GM18520 (cell line): ENCODE measurements at regions not wholly inside any gene's neighbourhood (a gene's known extent, or its start where the extent isn't known, plus 50 kb on each side); places are given as distances from the start of the nearest gene placed in this dataset.

Experiments
- ATAC-seq: cut with Tn5 transposase; IDR thresholded peaks from one replicate; pipeline ENCODE4 v1.9.1; 2021; ENCODE audit not compliant: unreplicated experiment

GRCh38 chr10:90396721-90397120 is 461.1 kb downstream of the HTR7 start:
- ATAC-seq: no peak

GRCh38 chr10:90398566-90398965 is 459.3 kb downstream of the HTR7 start:
- ATAC-seq: no peak

- ATAC-seq: no peak
These were observed 458.1 kb downstream of the HTR7 start for GRCh38 chr10:90399782-90400181.

- ATAC-seq: no peak
These were observed 454.4 kb downstream of the HTR7 start for GRCh38 chr10:90403211-90404000.

GRCh38 chr10:90407131-90407530 is 450.7 kb downstream of the HTR7 start:
- no peak for ATAC-seq

GRCh38 chr10:90407851-90408250 is 450.0 kb downstream of the HTR7 start:
- ATAC-seq: no peak

GRCh38 chr10:90412582-90412981 is 445.3 kb downstream of the HTR7 start:
- no peak for ATAC-seq

GRCh38 chr10:90413196-90413595 is 444.6 kb downstream of the HTR7 start:
- no peak for ATAC-seq

- ATAC-seq: no peak
These were observed 442.9 kb downstream of the HTR7 start for GRCh38 chr10:90414926-90415325.

GRCh38 chr10:90417029-90417428 is 440.8 kb downstream of the HTR7 start:
- ATAC-seq: no peak

DNA sequence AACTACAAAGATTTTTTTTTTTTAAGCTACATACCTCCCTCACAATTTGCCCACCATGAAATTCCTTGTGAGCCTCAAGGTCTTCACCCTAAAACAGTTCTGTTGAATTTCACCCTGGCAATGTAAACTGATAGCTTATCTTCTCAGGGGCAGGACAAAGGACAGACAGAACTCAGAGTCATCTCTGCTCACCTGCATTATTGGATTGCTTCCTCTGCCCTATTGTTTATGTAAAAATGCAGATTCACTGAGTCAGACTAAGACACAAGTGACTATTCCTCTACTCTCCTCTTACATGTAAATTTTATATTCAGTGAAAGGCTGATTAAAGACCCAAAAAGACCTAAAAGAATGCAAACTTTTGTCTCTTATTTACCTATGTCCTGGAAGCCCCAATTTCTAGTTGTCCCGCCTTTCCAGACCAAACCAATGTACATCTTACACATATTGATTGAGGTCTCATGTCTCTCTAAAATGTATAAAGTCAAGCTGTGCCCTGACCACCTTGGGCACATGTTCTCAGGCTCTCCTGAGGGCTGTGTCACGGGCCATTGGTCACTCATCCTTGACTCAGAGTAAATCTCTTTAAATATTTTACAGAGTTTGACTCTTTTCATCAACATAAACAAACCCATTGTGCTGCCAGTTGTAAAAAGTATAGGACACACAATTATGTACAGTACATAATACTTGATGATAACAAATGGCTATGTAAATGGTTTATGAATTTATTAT is 440.2 kb downstream of the HTR7 start:
- no peak for ATAC-seq

GRCh38 chr10:90418869-90419652 is 438.8 kb downstream of the HTR7 start:
- no peak for ATAC-seq

GRCh38 chr10:90420637-90421318 is 437.1 kb downstream of the HTR7 start:
- no peak for ATAC-seq

GRCh38 chr10:90421874-90422273 is 436.0 kb downstream of the HTR7 start:
- no peak for ATAC-seq

DNA sequence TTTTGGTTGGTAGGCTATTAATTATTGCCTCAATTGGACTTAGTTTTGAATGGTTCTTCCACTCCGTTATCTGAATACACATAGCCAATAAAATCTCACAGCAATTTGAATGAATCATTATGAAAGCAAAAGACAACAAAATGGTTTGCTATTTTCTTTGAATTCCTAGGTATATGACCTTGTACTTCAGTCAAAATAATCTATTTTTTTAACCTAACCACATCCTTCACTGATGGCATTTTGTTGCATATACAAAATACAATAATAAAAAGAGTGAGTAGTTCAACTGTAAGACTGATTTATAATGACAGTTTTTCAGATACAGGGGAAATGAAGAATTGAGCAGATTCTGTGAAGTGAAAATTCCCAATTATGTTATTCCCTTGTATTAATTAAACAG is 433.1 kb downstream of the HTR7 start:
- no peak for ATAC-seq

- no peak for ATAC-seq
These were observed 427.7 kb downstream of the HTR7 start for GRCh38 chr10:90430186-90430585.

DNA sequence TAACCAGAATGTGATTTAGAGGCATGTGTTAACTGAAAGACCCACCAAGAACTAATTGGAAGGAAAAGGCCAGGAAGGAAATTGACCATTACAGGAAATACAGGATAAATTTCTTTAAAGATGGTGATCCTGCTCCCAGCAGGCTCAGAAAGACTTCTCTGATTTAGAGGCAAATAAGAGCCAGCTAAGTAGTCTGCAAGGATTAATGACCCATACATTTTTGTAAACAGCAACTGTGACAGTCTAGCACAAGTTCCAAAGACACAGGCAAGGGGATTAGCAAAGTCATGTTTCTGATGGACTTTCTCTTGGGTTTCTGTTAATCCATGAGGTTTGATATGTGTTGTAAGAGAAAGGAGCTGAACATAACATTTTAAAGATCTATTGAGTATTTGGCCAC is 425.0 kb downstream of the HTR7 start:
- ATAC-seq: no peak

- ATAC-seq: no peak
These were observed 422.5 kb downstream of the HTR7 start for GRCh38 chr10:90435296-90435695.

DNA sequence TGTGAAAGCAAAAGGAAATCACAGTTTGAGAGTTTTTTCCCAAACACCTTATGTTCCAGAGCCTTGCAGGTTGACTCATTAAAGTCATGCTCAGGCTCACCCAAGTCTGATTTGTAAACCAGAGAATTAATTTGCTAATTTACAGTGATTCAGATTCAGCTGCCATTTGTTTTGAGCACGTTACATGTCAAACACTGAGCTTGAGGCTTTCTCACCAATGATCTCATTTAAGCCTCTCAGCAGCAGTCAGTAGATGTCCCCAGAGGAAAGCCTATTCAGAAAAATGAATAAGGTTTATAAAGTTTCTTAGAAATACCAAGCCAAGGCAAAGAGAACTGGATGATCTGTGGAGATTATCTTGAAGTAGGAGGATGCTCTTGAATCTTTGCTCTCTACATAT is 420.4 kb downstream of the HTR7 start:
- ATAC-seq: no peak

DNA sequence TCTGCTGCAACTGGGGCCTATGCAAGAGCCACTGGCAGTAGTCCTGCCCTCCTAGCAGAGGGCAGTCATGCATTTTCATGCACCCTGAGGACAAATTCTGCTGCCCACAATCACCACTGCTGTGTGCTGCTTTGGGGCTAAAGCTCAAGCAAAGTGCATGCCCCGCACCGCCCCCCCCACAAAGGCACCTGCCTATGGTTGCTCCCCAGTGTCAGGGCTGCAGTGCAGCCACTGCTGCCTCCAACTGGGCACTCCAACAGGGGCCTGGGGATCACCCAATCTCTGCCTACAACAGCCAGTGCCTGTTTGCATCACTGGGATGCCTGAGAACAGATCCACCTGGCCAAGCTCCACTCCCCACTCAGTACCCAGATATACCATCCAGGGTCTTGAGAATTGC is 417.0 kb downstream of the HTR7 start:
- ATAC-seq: no peak

- ATAC-seq: no peak
These were observed 414.5 kb downstream of the HTR7 start for GRCh38 chr10:90443342-90443741.
